Panc1 (cell line): ENCODE measurements at regions not wholly inside any gene's neighbourhood (a gene's known extent, or its start where the extent isn't known, plus 50 kb on each side); places are given as distances from the start of the nearest gene placed in this dataset.

Source experiments
- POLR2AphosphoS5 ChIP-seq: IDR thresholded peaks from 2 replicates; pipeline ENCODE4 v1.6.1; 2012; ENCODE audit warnings: mild to moderate bottlenecking, low read depth, low read length, moderate library complexity
- SIN3A ChIP-seq: IDR thresholded peaks from 2 replicates; pipeline ENCODE4 v1.6.1; 2012; ENCODE audit warnings: low read depth, mild to moderate bottlenecking, low read length, moderate library complexity, borderline replicate concordance; ENCODE audit not compliant: insufficient read depth
- TCF7L2 ChIP-seq: IDR thresholded peaks from 2 replicates; pipeline ENCODE4 v1.6.1; 2011; ENCODE audit warnings: mild to moderate bottlenecking, low read depth, low read length, inconsistent platforms
- TF ChIP-seq, protein P1 (sequence below): fragments of 450-650 bp; IDR thresholded peaks from 2 replicates; pipeline ENCODE4 v1.5.1; 2017; ENCODE audit warnings: mild to moderate bottlenecking
- TF ChIP-seq, protein P2 (sequence below), 2 experiments: IDR thresholded peaks; 2 replicates each; pipeline ENCODE4 v1.6.1; 2011 to 2012; ENCODE audit warnings: low read depth in 2 of 2, control low read depth in 1 of 2, low read length in 1 of 2, mild to moderate bottlenecking in 1 of 2, moderate library complexity in 1 of 2; ENCODE audit not compliant: insufficient read depth in 1 of 2

DNA sequence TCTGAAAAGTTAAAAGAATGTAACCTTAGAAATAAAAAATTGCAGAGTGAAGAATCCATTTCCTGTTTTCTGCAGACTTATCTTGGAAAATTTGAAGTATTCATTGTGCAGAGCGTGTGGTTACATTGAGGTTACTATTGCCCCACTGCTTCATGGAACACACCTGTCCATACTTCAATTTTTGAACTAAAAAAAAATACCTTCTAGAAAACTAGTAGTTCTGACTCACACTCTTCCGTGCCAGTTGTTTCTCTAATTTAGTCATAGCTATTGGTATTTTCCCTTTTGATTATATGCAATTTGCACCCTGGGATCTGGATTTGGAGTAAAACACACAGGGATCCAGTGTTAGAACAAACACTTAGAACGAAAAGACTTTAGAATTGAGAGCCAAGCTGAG, 111.8 kb upstream of the LYSMD4 start:
- no peak for TF ChIP-seq SIN3A
- TF ChIP-seq, protein P1, sequence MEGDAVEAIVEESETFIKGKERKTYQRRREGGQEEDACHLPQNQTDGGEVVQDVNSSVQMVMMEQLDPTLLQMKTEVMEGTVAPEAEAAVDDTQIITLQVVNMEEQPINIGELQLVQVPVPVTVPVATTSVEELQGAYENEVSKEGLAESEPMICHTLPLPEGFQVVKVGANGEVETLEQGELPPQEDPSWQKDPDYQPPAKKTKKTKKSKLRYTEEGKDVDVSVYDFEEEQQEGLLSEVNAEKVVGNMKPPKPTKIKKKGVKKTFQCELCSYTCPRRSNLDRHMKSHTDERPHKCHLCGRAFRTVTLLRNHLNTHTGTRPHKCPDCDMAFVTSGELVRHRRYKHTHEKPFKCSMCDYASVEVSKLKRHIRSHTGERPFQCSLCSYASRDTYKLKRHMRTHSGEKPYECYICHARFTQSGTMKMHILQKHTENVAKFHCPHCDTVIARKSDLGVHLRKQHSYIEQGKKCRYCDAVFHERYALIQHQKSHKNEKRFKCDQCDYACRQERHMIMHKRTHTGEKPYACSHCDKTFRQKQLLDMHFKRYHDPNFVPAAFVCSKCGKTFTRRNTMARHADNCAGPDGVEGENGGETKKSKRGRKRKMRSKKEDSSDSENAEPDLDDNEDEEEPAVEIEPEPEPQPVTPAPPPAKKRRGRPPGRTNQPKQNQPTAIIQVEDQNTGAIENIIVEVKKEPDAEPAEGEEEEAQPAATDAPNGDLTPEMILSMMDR = no peak
- no peak for TF ChIP-seq TCF7L2
- TF ChIP-seq POLR2AphosphoS5 = no peak
- TF ChIP-seq, protein P2, sequence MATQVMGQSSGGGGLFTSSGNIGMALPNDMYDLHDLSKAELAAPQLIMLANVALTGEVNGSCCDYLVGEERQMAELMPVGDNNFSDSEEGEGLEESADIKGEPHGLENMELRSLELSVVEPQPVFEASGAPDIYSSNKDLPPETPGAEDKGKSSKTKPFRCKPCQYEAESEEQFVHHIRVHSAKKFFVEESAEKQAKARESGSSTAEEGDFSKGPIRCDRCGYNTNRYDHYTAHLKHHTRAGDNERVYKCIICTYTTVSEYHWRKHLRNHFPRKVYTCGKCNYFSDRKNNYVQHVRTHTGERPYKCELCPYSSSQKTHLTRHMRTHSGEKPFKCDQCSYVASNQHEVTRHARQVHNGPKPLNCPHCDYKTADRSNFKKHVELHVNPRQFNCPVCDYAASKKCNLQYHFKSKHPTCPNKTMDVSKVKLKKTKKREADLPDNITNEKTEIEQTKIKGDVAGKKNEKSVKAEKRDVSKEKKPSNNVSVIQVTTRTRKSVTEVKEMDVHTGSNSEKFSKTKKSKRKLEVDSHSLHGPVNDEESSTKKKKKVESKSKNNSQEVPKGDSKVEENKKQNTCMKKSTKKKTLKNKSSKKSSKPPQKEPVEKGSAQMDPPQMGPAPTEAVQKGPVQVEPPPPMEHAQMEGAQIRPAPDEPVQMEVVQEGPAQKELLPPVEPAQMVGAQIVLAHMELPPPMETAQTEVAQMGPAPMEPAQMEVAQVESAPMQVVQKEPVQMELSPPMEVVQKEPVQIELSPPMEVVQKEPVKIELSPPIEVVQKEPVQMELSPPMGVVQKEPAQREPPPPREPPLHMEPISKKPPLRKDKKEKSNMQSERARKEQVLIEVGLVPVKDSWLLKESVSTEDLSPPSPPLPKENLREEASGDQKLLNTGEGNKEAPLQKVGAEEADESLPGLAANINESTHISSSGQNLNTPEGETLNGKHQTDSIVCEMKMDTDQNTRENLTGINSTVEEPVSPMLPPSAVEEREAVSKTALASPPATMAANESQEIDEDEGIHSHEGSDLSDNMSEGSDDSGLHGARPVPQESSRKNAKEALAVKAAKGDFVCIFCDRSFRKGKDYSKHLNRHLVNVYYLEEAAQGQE (IDR thresholded peaks at IDR 0.05; ENCODE audit: insufficient read depth in 1 of 2, low read depth in 2 of 2, low read length in 1 of 2) = no peak
